Stomach (tissue), 4 donors: ENCODE measurements at regions not wholly inside any gene's neighbourhood (a gene's known extent, or its start where the extent isn't known, plus 50 kb on each side); places are given as distances from the start of the nearest gene placed in this dataset.

ENCODE experiments used
- CTCF ChIP-seq, 7 experiments: fragments of 450-650 bp in 4 of 7; fragments of 200-600 bp in 3 of 7; sonication (generic) in 3 of 7; IDR thresholded peaks; one replicate each; pipeline ENCODE4 v1.5.1; 2016 to 2019; ENCODE audit warnings: antibody characterized with exemption in 7 of 7, control low read depth in 2 of 7, mild to moderate bottlenecking in 1 of 7
- POLR2A ChIP-seq, 4 donors: fragments of 450-650 bp; IDR thresholded peaks; one replicate each; pipeline ENCODE4 v1.6.1; 2016; ENCODE audit warnings: antibody characterized with exemption in 4 of 4, control low read depth in 2 of 4, mild to moderate bottlenecking in 1 of 4, moderate library complexity in 1 of 4
- POLR2AphosphoS5 ChIP-seq, 3 donors: sonication (generic); formaldehyde crosslinking; IDR thresholded peaks; one replicate each; pipeline ENCODE4 v1.6.1; 2016; ENCODE audit warnings: antibody characterized with exemption in 3 of 3

DNA sequence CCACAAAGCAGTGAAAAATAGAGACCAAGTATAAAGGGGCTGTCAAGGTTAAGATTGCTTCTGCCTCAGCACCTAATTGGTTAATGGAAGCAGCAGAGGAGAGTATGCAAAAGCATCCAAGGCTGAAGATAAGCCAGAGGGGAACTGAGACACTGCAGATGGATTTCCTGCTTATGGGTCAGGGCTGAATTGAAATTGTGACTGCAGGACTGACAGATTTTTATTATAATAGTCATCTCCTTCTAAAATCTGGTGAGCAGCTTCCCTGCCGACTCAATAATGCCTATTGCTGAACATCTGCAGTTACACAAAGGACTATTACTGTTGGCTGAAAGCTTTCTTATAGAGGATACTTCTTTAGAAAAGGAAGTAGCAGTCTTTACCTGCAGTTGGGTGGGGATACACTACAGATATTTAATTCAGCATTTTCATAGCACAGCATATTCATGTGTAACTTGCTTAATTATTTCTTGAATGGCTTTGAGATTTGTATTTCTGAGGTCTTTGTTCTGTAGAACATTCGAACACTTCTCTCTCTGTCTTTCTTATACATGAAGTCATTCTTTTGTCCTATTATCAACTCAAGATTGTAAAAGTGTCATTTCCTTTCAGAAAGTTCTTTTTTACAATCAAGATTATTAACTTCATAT lies 363.0 kb upstream of the RIOK2 start:
- TF ChIP-seq CTCF (IDR thresholded peaks at IDR 0.05) (no peak), POLR2A (IDR thresholded peaks at IDR 0.05) (no peak), POLR2AphosphoS5 (IDR thresholded peaks at IDR 0.05) (no peak)
